ENCODE measurements at regions not wholly inside any gene's neighbourhood (a gene's known extent, or its start where the extent isn't known, plus 50 kb on each side); places are given as distances from the start of the nearest gene placed in this dataset.

DNA sequence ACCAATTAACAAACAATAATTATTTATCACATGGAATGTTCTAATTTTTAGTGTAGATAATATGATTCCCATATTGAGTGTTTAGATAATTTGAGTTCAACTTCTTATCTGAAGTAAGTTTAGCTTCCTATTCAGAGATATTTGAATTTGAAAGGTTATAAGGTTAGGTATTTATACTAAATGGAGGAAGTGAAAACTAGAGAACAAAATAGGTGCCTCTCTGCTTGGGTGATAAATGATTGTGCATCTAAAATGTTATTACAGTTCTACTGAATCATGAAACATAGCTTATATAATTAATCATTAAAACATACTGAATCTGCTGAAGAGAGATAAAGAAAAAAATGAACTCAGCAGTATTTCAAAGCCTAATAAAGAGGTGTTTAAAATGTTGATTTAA is 1174.3 kb downstream of the XPNPEP1 start:
- Mint-ChIP-seq H3K4me3 (ENCODE audit: unreplicated experiment) (no peak overlapping the region), H3K36me3 (ENCODE audit: insufficient read depth, unreplicated experiment) (no peaks in the 10 kb centered on the region), H3K4me1 (ENCODE audit: insufficient read depth, unreplicated experiment) (no peaks in the 10 kb centered on the region), H3K27me3 (ENCODE audit: insufficient read depth, unreplicated experiment) (no peaks in the 10 kb centered on the region), H3K27ac (ENCODE audit: low read depth, unreplicated experiment) (no peak overlapping the region), H3K9me3 (ENCODE audit: unreplicated experiment) (no peaks in the 10 kb centered on the region)
- TF ChIP-seq, protein P1, sequence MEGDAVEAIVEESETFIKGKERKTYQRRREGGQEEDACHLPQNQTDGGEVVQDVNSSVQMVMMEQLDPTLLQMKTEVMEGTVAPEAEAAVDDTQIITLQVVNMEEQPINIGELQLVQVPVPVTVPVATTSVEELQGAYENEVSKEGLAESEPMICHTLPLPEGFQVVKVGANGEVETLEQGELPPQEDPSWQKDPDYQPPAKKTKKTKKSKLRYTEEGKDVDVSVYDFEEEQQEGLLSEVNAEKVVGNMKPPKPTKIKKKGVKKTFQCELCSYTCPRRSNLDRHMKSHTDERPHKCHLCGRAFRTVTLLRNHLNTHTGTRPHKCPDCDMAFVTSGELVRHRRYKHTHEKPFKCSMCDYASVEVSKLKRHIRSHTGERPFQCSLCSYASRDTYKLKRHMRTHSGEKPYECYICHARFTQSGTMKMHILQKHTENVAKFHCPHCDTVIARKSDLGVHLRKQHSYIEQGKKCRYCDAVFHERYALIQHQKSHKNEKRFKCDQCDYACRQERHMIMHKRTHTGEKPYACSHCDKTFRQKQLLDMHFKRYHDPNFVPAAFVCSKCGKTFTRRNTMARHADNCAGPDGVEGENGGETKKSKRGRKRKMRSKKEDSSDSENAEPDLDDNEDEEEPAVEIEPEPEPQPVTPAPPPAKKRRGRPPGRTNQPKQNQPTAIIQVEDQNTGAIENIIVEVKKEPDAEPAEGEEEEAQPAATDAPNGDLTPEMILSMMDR (IDR thresholded peaks at IDR 0.05; ENCODE audit: unreplicated experiment): no peak
- POLR2A ChIA-PET: interaction anchor here (0.7 kb wide), 1 partner anchor 497 kb away, joined by 3 read pairs; no protein-coding TSS in a partner anchor
- CTCF ChIA-PET: interaction anchor here (0.5 to 0.7 kb wide), 5 partner anchors 9 to 383 kb away, joined by 3 read pairs; no protein-coding TSS in a partner anchor
- intact Hi-C loops (cut with micrococcal nuclease): no loop called here
- no peak for DNase-seq (ENCODE audit: unreplicated experiment)
- no TSS peak for BruUV-seq (replicated peaks)

DNA sequence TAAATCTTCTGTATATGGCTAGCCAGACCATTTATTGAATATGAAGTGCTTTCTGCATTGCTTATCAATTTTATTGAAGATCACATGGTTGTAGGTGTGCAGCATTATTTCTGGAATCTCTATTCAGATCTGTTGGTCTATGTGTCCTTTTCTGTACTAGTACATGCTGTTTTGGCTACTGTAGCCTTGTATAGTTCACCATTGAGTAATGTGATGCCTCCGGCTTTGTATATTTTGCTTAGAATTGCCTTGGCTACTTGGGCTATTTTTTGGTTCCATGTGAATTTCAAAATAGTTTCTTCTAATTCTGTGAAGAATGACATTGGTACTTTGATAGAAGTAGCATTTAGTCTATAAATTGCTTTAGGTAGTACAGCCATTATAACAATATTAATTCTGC is 1187.2 kb downstream of the XPNPEP1 start:
- BruUV-seq (replicated peaks): no TSS peak
- no peak for DNase-seq (ENCODE audit: unreplicated experiment)
- Mint-ChIP-seq H3K4me1 (ENCODE audit: insufficient read depth, unreplicated experiment) (peaks cover 22% of the 10 kb centered on the region), H3K36me3 (ENCODE audit: insufficient read depth, unreplicated experiment) (no peaks in the 10 kb centered on the region), H3K27ac (ENCODE audit: low read depth, unreplicated experiment) (peak overlapping the region; percentile 71), H3K4me3 (ENCODE audit: unreplicated experiment) (no peak overlapping the region), H3K27me3 (ENCODE audit: insufficient read depth, unreplicated experiment) (no peaks in the 10 kb centered on the region), H3K9me3 (ENCODE audit: unreplicated experiment) (peaks cover 9% of the 10 kb centered on the region)
- ChIA-PET POLR2A (no interaction called here), CTCF (no interaction called here)
- intact Hi-C loops (cut with micrococcal nuclease): no loop called here
- TF ChIP-seq, protein P1 (IDR thresholded peaks at IDR 0.05; ENCODE audit: unreplicated experiment): no peak

DNA sequence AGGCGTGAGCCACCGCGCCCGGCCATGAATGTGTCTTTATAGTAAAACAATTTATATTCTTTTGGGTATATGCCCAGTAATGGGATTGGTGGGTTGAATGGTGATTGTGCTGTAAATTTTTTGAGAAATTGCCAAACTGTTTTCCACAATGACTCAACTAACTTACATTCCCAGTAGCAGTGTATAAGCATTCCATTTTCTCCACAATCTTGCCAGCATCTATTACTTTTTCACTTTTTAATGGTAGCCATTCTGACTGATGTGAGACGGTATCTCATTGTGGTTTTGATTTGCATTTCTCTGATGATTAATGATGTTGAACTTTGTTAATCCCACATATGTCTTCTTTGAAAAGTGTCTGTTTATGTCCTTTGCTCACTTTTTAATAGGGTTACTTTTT is 1187.9 kb downstream of the XPNPEP1 start:
- TF ChIP-seq, protein P1 (IDR thresholded peaks at IDR 0.05; ENCODE audit: unreplicated experiment): no peak
- DNase-seq (ENCODE audit: unreplicated experiment): peak; percentile 13
- ChIA-PET CTCF (no interaction called here), POLR2A (no interaction called here)
- intact Hi-C loops (cut with micrococcal nuclease): no loop called here
- Mint-ChIP-seq H3K9me3 (ENCODE audit: unreplicated experiment) (peaks cover 9% of the 10 kb centered on the region), H3K4me1 (ENCODE audit: insufficient read depth, unreplicated experiment) (peaks cover 22% of the 10 kb centered on the region), H3K36me3 (ENCODE audit: insufficient read depth, unreplicated experiment) (no peaks in the 10 kb centered on the region), H3K4me3 (ENCODE audit: unreplicated experiment) (no peak overlapping the region), H3K27me3 (ENCODE audit: insufficient read depth, unreplicated experiment) (no peaks in the 10 kb centered on the region), H3K27ac (ENCODE audit: low read depth, unreplicated experiment) (peak overlapping the region; percentile 71)
- BruUV-seq (replicated peaks): no TSS peak

DNA sequence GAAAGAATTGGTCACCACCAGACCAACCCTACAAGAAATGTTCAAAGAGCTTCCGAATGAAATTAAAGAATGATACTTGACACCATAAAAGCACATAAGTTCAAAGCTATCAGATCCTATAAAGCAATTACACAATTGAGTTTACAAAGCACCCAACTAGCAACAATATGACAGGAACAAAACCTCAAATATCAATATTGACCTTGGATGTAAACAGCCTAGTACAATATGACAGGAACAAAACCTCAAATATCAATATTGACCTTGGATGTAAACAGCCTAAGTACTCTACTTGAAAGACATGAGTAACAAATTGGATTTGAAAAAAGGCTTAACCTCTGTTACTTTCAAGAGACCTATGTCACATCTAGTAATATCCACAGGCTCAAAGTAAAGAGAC is 1201.4 kb downstream of the XPNPEP1 start:
- no TSS peak for BruUV-seq (replicated peaks)
- Mint-ChIP-seq H3K4me3 (ENCODE audit: unreplicated experiment) (no peak overlapping the region), H3K27me3 (ENCODE audit: insufficient read depth, unreplicated experiment) (no peaks in the 10 kb centered on the region), H3K27ac (ENCODE audit: low read depth, unreplicated experiment) (no peak overlapping the region), H3K36me3 (ENCODE audit: insufficient read depth, unreplicated experiment) (no peaks in the 10 kb centered on the region), H3K4me1 (ENCODE audit: insufficient read depth, unreplicated experiment) (no peaks in the 10 kb centered on the region), H3K9me3 (ENCODE audit: unreplicated experiment) (peaks cover 12% of the 10 kb centered on the region)
- TF ChIP-seq, protein P1 (IDR thresholded peaks at IDR 0.05; ENCODE audit: unreplicated experiment): no peak
- DNase-seq (ENCODE audit: unreplicated experiment): no peak
- ChIA-PET POLR2A (no interaction called here), CTCF (no interaction called here)
- intact Hi-C loops (cut with micrococcal nuclease): no loop called here

Data from MCF 10A (cell line).